ENCODE measurements at regions not wholly inside any gene's neighbourhood (a gene's known extent, or its start where the extent isn't known, plus 50 kb on each side); places are given as distances from the start of the nearest gene placed in this dataset.

DNA sequence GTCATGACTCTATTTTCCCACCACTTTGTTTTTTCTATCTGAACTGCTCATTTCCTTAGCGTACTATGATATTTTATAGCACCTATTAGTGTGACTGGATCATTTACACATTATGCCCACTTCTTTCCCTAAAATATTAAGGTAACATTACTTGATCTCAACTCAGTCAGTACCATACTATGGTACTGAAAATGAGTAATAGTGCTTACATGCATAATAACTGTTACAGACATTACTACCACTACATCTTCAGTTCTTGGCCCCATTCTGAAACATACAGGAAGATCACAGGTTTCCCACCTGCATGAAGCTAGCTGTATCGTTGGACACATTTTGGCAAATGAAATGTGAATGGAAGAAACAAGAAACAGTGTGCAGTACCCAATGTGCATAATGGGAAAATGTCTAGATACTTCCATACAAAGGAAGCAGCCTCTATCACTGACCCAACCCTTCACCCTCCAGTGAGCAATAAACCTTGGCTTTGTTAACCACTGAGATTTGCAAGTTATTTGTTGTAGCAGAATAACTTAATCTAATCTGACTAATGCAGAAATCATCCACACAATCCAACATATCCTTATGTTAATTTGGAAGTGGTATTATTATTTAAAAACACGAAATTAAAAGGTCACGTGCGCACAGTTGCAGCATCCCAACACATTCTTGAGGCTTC lies 108.6 kb upstream of the DOK5 start:
- TF ChIP-seq, protein P1, sequence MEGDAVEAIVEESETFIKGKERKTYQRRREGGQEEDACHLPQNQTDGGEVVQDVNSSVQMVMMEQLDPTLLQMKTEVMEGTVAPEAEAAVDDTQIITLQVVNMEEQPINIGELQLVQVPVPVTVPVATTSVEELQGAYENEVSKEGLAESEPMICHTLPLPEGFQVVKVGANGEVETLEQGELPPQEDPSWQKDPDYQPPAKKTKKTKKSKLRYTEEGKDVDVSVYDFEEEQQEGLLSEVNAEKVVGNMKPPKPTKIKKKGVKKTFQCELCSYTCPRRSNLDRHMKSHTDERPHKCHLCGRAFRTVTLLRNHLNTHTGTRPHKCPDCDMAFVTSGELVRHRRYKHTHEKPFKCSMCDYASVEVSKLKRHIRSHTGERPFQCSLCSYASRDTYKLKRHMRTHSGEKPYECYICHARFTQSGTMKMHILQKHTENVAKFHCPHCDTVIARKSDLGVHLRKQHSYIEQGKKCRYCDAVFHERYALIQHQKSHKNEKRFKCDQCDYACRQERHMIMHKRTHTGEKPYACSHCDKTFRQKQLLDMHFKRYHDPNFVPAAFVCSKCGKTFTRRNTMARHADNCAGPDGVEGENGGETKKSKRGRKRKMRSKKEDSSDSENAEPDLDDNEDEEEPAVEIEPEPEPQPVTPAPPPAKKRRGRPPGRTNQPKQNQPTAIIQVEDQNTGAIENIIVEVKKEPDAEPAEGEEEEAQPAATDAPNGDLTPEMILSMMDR (IDR thresholded peaks at IDR 0.05) = no peak
- TF ChIP-seq, protein P2, sequence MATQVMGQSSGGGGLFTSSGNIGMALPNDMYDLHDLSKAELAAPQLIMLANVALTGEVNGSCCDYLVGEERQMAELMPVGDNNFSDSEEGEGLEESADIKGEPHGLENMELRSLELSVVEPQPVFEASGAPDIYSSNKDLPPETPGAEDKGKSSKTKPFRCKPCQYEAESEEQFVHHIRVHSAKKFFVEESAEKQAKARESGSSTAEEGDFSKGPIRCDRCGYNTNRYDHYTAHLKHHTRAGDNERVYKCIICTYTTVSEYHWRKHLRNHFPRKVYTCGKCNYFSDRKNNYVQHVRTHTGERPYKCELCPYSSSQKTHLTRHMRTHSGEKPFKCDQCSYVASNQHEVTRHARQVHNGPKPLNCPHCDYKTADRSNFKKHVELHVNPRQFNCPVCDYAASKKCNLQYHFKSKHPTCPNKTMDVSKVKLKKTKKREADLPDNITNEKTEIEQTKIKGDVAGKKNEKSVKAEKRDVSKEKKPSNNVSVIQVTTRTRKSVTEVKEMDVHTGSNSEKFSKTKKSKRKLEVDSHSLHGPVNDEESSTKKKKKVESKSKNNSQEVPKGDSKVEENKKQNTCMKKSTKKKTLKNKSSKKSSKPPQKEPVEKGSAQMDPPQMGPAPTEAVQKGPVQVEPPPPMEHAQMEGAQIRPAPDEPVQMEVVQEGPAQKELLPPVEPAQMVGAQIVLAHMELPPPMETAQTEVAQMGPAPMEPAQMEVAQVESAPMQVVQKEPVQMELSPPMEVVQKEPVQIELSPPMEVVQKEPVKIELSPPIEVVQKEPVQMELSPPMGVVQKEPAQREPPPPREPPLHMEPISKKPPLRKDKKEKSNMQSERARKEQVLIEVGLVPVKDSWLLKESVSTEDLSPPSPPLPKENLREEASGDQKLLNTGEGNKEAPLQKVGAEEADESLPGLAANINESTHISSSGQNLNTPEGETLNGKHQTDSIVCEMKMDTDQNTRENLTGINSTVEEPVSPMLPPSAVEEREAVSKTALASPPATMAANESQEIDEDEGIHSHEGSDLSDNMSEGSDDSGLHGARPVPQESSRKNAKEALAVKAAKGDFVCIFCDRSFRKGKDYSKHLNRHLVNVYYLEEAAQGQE (IDR thresholded peaks at IDR 0.05; ENCODE audit: insufficient read depth in 1 of 2, low read depth in 2 of 2, low read length in 1 of 2) = no peak
